Mesenchymal stem cell (in vitro differentiated cells and primary cell): ENCODE measurements at regions not wholly inside any gene's neighbourhood (a gene's known extent, or its start where the extent isn't known, plus 50 kb on each side); places are given as distances from the start of the nearest gene placed in this dataset.

Experiments used
- DNase-seq: peaks from one replicate; pipeline ENCODE4 v3.0.0-alpha.2; 2013
- H2AFZ ChIP-seq: one replicate; pipeline ENCODE4 v1.6.1; 2013; ENCODE audit warnings: low read depth, mild to moderate bottlenecking, control low read depth, inconsistent platforms, low read length, moderate library complexity
- H2AK5ac ChIP-seq: 2 replicates; pipeline ENCODE4 v1.6.1; 2013; ENCODE audit warnings: low read length, moderate library complexity, mild to moderate bottlenecking, inconsistent platforms; ENCODE audit not compliant: severe bottlenecking
- H2BK120ac ChIP-seq: one replicate; pipeline ENCODE4 v1.6.1; 2013; ENCODE audit warnings: low read depth, mild to moderate bottlenecking, inconsistent platforms, low read length, moderate library complexity
- H2BK12ac ChIP-seq, 2 experiments: one replicate each; pipeline ENCODE4 v1.6.1; 2013; ENCODE audit warnings: inconsistent platforms in 2 of 2, low read length in 2 of 2, mild to moderate bottlenecking in 2 of 2, moderate library complexity in 2 of 2, control low read depth in 1 of 2
- H2BK15ac ChIP-seq: one replicate; pipeline ENCODE4 v1.6.1; 2013; ENCODE audit warnings: mild to moderate bottlenecking, low read depth, inconsistent platforms; ENCODE audit not compliant: poor library complexity, severe bottlenecking
- H2BK5ac ChIP-seq: 2 replicates; pipeline ENCODE4 v1.6.1; 2013; ENCODE audit warnings: low read depth, mild to moderate bottlenecking, low read length, control low read depth, inconsistent platforms; ENCODE audit not compliant: poor library complexity, severe bottlenecking
- H3K14ac ChIP-seq, 2 experiments: one replicate each; pipeline ENCODE4 v1.6.1; 2013; ENCODE audit warnings: inconsistent platforms in 2 of 2, low read length in 2 of 2, control low read depth in 1 of 2, mild to moderate bottlenecking in 1 of 2, moderate library complexity in 1 of 2
- H3K18ac ChIP-seq, 2 experiments: one replicate each; pipeline ENCODE4 v1.6.1; 2013; ENCODE audit warnings: inconsistent platforms in 2 of 2, low read length in 2 of 2, control low read depth in 1 of 2, low read depth in 1 of 2, mild to moderate bottlenecking in 1 of 2
- H3K23ac ChIP-seq, 2 experiments: one replicate each; pipeline ENCODE4 v1.6.1; 2013; ENCODE audit warnings: inconsistent platforms in 2 of 2, low read length in 2 of 2, mild to moderate bottlenecking in 2 of 2, moderate library complexity in 2 of 2, control low read depth in 1 of 2
- H3K27ac ChIP-seq: 2 replicates; pipeline ENCODE4 v1.5.1; 2013; ENCODE audit warnings: mild to moderate bottlenecking, moderate library complexity, low read length, control low read depth, inconsistent platforms; ENCODE audit not compliant: poor library complexity, severe bottlenecking
- H3K27me3 ChIP-seq, 2 experiments: 2 replicates each; pipeline versions ENCODE4 v1.6.1 to v1.7.0; 2013; ENCODE audit warnings: low read length in 2 of 2, mild to moderate bottlenecking in 2 of 2, moderate library complexity in 2 of 2, control low read depth in 1 of 2, inconsistent platforms in 1 of 2; ENCODE audit not compliant: control insufficient read depth in 1 of 2, insufficient read depth in 1 of 2
- H3K36me3 ChIP-seq, 2 experiments: 2 replicates each; pipeline versions ENCODE4 v1.6.1 to v1.7.0; 2013; ENCODE audit warnings: low read length in 2 of 2, control low read depth in 1 of 2, inconsistent platforms in 1 of 2, low read depth in 1 of 2, mild to moderate bottlenecking in 1 of 2; ENCODE audit not compliant: insufficient read depth in 2 of 2, control insufficient read depth in 1 of 2
- H3K4ac ChIP-seq, 2 experiments: one replicate each; pipeline ENCODE4 v1.6.1; 2013; ENCODE audit warnings: inconsistent platforms in 2 of 2, low read length in 2 of 2, mild to moderate bottlenecking in 2 of 2, moderate library complexity in 2 of 2, control low read depth in 1 of 2, low read depth in 1 of 2
- H3K4me1 ChIP-seq: 2 replicates; pipeline ENCODE4 v1.6.1; 2013; ENCODE audit warnings: low read depth, low read length, control low read depth; ENCODE audit not compliant: control insufficient read depth, insufficient read depth
- H3K4me2 ChIP-seq: 2 replicates; pipeline ENCODE4 v1.6.1; 2013; ENCODE audit warnings: low read length, mild to moderate bottlenecking, inconsistent platforms; ENCODE audit not compliant: poor library complexity, severe bottlenecking
- H3K4me3 ChIP-seq, 2 experiments: 2 replicates each; pipeline versions ENCODE4 v1.5.1 to v1.7.0; 2013; ENCODE audit warnings: low read length in 2 of 2, mild to moderate bottlenecking in 2 of 2, control low read depth in 1 of 2, low read depth in 1 of 2; ENCODE audit not compliant: insufficient read depth in 1 of 2
- H3K79me1 ChIP-seq: replicated peaks from 2 replicates; pipeline ENCODE4 v1.6.1; 2013; ENCODE audit warnings: mild to moderate bottlenecking, control low read depth, low read length, inconsistent platforms; ENCODE audit not compliant: poor library complexity, severe bottlenecking
- H3K9ac ChIP-seq: 2 replicates; pipeline ENCODE4 v1.7.0; 2013; ENCODE audit warnings: mild to moderate bottlenecking, low read length, moderate library complexity
- H3K9me3 ChIP-seq: 2 replicates; pipeline ENCODE4 v1.7.0; 2013; ENCODE audit warnings: mild to moderate bottlenecking, low read length; ENCODE audit not compliant: control insufficient read depth
- H4K8ac ChIP-seq: one replicate; pipeline ENCODE4 v1.6.1; 2013; ENCODE audit warnings: inconsistent platforms, mild to moderate bottlenecking, low read length, moderate library complexity
- H4K91ac ChIP-seq: one replicate; pipeline ENCODE4 v1.6.1; 2013; ENCODE audit warnings: mild to moderate bottlenecking, low read length, inconsistent platforms
- WGBS: methylation state at CpG from one replicate; pipeline ENCODE4 v1.1.7; 2013; ENCODE audit warnings: mixed read lengths; 5-methylcytosine and 5-hydroxymethylcytosine counted together

- WGBS: 87% methylated on average over 5 of the region's 7 CpGs
- no peak overlapping the region for H3K18ac ChIP-seq
- peak overlapping the region in 1 of 2 experiments; percentile 39 for H2BK12ac ChIP-seq
- H2AFZ ChIP-seq: no peak overlapping the region
- no peak for DNase-seq
- H2BK15ac ChIP-seq: no peak overlapping the region
- H2BK5ac ChIP-seq: no peak overlapping the region
- H3K27me3 ChIP-seq: peaks cover 0 to 41% of the 10 kb centered on the region in 2 experiments
- no peak overlapping the region for H3K14ac ChIP-seq
- no peak overlapping the region for H3K4me2 ChIP-seq
- no peaks in the 10 kb centered on the region for H3K79me1 ChIP-seq
- H3K27ac ChIP-seq: no peak overlapping the region
- H3K4ac ChIP-seq: no peak overlapping the region
- H4K91ac ChIP-seq: no peak overlapping the region
- H3K23ac ChIP-seq: no peak overlapping the region
- H4K8ac ChIP-seq: no peak overlapping the region
- no peaks in the 10 kb centered on the region for H3K4me1 ChIP-seq
- no peaks in the 10 kb centered on the region for H3K9me3 ChIP-seq
- H2BK120ac ChIP-seq: no peak overlapping the region
- no peak overlapping the region for H2AK5ac ChIP-seq
- H3K36me3 ChIP-seq: no peaks in the 10 kb centered on the region
- H3K4me3 ChIP-seq: no peak overlapping the region
- no peak overlapping the region for H3K9ac ChIP-seq
Measured at GRCh38 chr17:33387406-33387805, 94.3 kb upstream of the ASIC2 start.

- no peak overlapping the region for H2AK5ac ChIP-seq
- peak overlapping the region; percentile 22 for H2BK120ac ChIP-seq
- H3K23ac ChIP-seq: no peak overlapping the region
- no peaks in the 10 kb centered on the region for H3K9me3 ChIP-seq
- H3K27ac ChIP-seq: no peak overlapping the region
- H3K18ac ChIP-seq: peak overlapping the region; percentile 11 to 67
- 32% methylated on average over 4 of the region's 4 CpGs for WGBS
- H3K27me3 ChIP-seq: peaks cover 0 to 30% of the 10 kb centered on the region in 2 experiments
- peak overlapping the region; percentile 64 for H4K8ac ChIP-seq
- no peak overlapping the region for H3K4ac ChIP-seq
- H2AFZ ChIP-seq: no peak overlapping the region
- H2BK5ac ChIP-seq: no peak overlapping the region
- H3K9ac ChIP-seq: no peak overlapping the region
- H3K4me2 ChIP-seq: no peak overlapping the region
- H2BK12ac ChIP-seq: peak overlapping the region; percentile 23 to 92
- H2BK15ac ChIP-seq: no peak overlapping the region
- peak overlapping the region; percentile 55 for H4K91ac ChIP-seq
- no peaks in the 10 kb centered on the region for H3K79me1 ChIP-seq
- H3K4me3 ChIP-seq: no peak overlapping the region
- H3K36me3 ChIP-seq: no peaks in the 10 kb centered on the region
- DNase-seq: peak; percentile 85
- H3K4me1 ChIP-seq: no peaks in the 10 kb centered on the region
- H3K14ac ChIP-seq: no peak overlapping the region
Measured at GRCh38 chr17:33389504-33390135, 96.5 kb upstream of the ASIC2 start.

GRCh38 chr17:33390479-33391176, 97.5 kb upstream of the ASIC2 start:
- H3K79me1 ChIP-seq: no peaks in the 10 kb centered on the region
- DNase-seq: peak; percentile 99
- no peak overlapping the region for H2BK120ac ChIP-seq
- H3K4me3 ChIP-seq: no peak overlapping the region
- no peak overlapping the region for H4K91ac ChIP-seq
- no peaks in the 10 kb centered on the region for H3K9me3 ChIP-seq
- no peak overlapping the region for H4K8ac ChIP-seq
- H3K4ac ChIP-seq: peak overlapping the region in 1 of 2 experiments; percentile 37
- H2BK12ac ChIP-seq: no peak overlapping the region
- peaks cover 0 to 20% of the 10 kb centered on the region in 2 experiments for H3K27me3 ChIP-seq
- 8% methylated on average over 5 of the region's 6 CpGs for WGBS
- H2BK15ac ChIP-seq: no peak overlapping the region
- H2AK5ac ChIP-seq: no peak overlapping the region
- no peak overlapping the region for H3K14ac ChIP-seq
- H3K23ac ChIP-seq: no peak overlapping the region
- H3K4me2 ChIP-seq: no peak overlapping the region
- no peak overlapping the region for H2AFZ ChIP-seq
- no peak overlapping the region for H2BK5ac ChIP-seq
- no peaks in the 10 kb centered on the region for H3K36me3 ChIP-seq
- H3K4me1 ChIP-seq: no peaks in the 10 kb centered on the region
- H3K27ac ChIP-seq: no peak overlapping the region
- H3K18ac ChIP-seq: peak overlapping the region in 1 of 2 experiments; percentile 80
- H3K9ac ChIP-seq: no peak overlapping the region

- Histone ChIP-seq H3K4me3 (no peak overlapping the region), H2BK120ac (no peak overlapping the region), H3K18ac (no peak overlapping the region), H3K27ac (no peak overlapping the region), H4K91ac (no peak overlapping the region), H3K27me3 (peaks cover 0 to 7% of the 10 kb centered on the region in 2 experiments), H3K14ac (no peak overlapping the region), H3K4me2 (no peak overlapping the region), H2AK5ac (no peak overlapping the region), H3K4ac (no peak overlapping the region), H2BK12ac (no peak overlapping the region), H3K79me1 (no peaks in the 10 kb centered on the region), H3K9ac (no peak overlapping the region), H2BK5ac (no peak overlapping the region), H2AFZ (no peak overlapping the region), H2BK15ac (no peak overlapping the region), H4K8ac (no peak overlapping the region), H3K23ac (no peak overlapping the region), H3K36me3 (no peaks in the 10 kb centered on the region), H3K9me3 (no peaks in the 10 kb centered on the region), H3K4me1 (no peaks in the 10 kb centered on the region)
- DNase-seq: no peak
- WGBS: 78% methylated on average over 1 of the region's 3 CpGs
Measured at GRCh38 chr17:33396818-33397217, 103.7 kb upstream of the ASIC2 start.
